Liver (tissue), 2 donors: ENCODE measurements at regions not wholly inside any gene's neighbourhood (a gene's known extent, or its start where the extent isn't known, plus 50 kb on each side); places are given as distances from the start of the nearest gene placed in this dataset.

Experiments
- HNF4A ChIP-seq, 2 donors: conservative IDR thresholded peaks; 2 replicates each; pipeline ENCODE4 v1.6.1; 2016; ENCODE audit warnings: antibody characterized with exemption in 2 of 2, mild to moderate bottlenecking in 2 of 2
- TF ChIP-seq, protein P1 (sequence below): IDR thresholded peaks from 2 replicates; pipeline ENCODE4 v1.6.1; 2016; ENCODE audit warnings: antibody characterized with exemption
- donor health status: healthy.

DNA sequence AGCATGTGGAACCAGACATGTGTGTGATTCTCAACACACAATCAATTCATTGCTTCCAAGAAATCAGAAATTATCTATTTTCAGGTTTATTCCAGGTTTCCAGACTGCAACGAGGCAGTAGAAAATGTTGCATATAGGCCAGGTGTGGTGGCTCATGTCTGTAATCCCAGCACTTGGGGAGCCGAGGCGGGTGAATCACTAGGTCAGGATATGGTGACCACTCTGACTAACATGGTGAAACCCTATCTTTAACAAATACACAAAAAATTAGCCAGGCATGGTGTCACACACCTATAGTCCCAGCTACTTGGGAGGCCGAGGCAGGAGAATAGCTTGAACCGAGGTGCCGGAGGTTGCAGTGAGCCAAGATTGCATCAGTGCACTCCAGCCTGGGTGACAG, 1289.9 kb downstream of the NLGN4Y start (continued):
- TF ChIP-seq, protein P1, sequence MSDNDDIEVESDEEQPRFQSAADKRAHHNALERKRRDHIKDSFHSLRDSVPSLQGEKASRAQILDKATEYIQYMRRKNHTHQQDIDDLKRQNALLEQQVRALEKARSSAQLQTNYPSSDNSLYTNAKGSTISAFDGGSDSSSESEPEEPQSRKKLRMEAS: no peak
- no peak for TF ChIP-seq HNF4A (conservative IDR thresholded peaks at IDR 0.05)
